Suppressor macrophage (primary cell): ENCODE measurements at regions not wholly inside any gene's neighbourhood (a gene's known extent, or its start where the extent isn't known, plus 50 kb on each side); places are given as distances from the start of the nearest gene placed in this dataset.

Experiments
- DNase-seq, 4 experiments: peaks; one replicate each; pipeline ENCODE4 v3.0.0-alpha.2; 2020 to 2022

DNA sequence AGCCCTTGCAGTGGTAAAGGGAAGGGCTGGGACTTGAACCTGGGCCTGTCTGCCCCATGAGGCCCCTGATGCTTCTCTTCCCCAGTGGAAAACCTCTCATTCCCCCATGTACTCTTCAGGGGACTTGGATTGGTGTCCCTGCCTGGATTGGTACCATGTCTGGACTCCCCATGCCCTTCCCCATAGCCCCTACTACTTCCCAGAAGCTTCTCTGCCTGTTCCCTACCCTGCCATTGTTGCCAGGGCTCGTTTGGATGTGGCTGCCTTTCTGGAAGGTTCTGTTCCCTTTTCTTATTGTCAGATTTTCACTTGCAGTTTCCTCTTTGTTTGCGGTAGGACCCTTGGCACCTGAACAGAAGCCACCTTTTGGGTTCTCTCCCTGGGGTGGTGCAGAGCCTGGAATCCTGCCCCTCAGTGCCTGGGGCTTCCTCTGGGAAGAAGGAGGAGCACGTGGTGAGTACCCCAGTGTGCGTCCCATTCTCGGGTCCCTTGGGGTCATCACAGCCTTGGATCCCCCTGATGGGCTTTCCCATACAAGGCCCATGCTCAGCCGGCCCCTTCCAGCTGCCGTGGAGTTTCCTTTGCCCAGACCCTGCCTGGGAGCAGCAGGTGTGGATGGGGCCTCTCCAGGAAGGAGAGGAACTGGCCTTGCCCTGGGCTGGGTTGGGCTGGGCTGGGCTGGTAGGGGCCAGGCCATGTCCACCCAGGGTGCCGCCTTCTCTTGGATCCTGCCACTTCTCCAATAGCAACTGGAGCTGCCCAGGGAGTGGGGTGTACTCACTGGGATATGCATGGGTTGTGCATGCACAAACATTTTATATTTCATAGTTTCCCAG lies 281.1 kb downstream of the PTPRU start:
- no peak for DNase-seq

DNA sequence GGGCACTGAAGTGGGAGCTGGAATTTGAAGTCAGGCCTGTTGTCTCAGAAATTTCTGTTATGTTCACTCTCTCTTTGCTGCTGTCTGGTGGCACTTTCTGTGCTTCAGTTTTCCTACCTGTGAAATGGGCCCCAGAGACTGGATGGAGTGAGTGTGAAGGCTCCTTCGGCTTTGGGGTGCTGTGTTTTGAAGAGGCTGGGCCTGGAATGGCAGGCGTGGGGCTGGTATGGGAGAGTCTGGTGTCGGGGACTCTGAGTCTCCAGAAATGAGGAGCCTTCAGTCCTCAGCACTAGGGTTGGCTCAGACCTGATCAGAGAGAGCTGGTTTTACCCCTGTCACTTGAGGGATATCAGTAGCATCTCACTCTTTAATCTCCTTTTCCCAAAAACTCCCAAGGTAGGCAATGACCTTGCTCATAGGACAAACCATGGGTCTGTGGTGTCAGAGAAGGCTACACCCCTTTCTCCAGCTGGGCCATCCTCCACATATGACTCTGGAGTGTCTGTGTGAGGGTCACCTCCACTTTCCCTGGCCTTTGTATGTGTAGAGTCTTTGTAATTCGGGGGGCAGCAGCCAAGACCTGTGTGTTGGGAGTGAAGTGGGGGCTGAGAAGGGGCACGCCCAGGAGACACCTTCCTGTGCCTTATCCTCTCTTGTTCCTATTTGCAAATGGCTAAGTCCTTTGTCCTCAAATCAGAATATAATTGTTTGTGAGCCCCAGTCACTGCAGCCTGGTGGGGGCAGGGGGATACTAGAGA lies 279.9 kb downstream of the PTPRU start:
- no peak for DNase-seq

- no peak for DNase-seq
Measured at GRCh38 chr1:29515170-29515955, 279.0 kb downstream of the PTPRU start.

GRCh38 chr1:29514361-29515169 lies 278.2 kb downstream of the PTPRU start:
- DNase-seq = no peak

DNA sequence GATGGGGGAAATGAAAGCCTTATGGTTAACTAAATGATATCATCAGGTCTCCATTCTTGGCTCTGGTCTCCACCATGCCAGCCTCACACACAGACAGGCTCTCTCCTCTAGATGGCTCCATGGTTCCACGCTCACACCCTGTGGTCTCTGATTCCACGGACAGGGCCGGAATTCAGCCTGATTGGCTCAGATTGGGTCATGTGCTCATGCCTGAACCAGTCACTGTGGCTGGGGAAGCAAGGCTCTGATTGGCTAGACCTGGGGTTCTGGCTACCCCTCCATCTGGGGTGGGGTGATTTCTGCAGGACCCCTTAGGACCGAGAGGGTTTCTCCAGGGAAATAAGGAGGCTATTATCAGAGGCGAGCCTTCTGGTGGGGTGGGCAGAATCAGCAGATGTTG lies 277.0 kb downstream of the PTPRU start:
- peak in 3 of 4 experiments; percentile 12 to 15 (median 14) for DNase-seq

DNA sequence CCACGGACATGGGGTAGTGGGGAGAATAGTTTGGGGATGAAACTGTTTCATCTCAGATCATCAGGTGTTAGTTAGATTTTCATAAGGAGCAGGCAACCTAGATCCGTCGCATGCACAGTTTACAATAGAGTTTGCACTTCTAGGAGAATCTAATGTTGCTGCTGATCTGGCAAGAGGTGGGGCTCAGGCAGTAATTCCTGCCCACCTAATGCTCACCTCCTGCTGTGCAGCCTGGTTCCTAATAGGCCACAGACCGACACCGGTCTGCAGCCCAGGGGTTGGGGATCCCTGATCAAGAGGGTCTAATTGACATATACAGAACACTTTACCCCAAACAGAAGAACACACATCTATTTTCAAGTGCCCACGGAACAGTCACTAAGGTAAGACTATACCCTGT lies 275.1 kb downstream of the PTPRU start:
- DNase-seq = no peak

DNA sequence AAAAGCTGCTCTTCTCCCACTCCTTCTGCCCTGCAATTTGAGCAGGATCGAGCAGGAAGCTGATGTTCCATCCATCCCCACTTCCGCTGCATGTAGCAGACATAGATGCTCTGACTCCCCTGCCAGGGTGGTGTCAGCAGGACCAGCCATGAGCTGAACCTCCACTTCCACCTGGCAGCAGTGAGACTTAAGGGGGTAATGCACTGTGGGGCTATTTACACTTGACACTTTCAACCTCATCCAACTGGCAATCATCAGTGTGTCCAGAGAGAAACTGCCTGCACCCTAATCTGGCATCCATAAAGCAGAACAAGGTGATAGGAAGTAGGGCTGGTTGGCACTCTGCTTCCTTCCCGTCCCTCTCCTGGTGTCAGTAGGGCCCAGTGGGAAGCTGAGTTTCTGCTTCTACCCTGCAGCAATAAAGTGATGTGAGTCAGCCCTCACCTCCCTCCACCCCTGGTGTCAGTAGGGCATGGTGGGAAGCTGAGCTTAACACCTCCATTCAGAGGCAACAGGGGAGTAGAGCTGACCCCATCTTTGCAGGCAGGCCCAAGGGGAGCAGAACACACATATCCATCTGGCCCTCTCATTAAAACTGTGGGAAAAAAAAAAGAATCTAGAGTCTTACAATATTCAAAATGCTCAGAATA lies 272.3 kb downstream of the PTPRU start:
- no peak for DNase-seq

- no peak for DNase-seq
Measured at GRCh38 chr1:29506678-29507225, 270.4 kb downstream of the PTPRU start.

DNA sequence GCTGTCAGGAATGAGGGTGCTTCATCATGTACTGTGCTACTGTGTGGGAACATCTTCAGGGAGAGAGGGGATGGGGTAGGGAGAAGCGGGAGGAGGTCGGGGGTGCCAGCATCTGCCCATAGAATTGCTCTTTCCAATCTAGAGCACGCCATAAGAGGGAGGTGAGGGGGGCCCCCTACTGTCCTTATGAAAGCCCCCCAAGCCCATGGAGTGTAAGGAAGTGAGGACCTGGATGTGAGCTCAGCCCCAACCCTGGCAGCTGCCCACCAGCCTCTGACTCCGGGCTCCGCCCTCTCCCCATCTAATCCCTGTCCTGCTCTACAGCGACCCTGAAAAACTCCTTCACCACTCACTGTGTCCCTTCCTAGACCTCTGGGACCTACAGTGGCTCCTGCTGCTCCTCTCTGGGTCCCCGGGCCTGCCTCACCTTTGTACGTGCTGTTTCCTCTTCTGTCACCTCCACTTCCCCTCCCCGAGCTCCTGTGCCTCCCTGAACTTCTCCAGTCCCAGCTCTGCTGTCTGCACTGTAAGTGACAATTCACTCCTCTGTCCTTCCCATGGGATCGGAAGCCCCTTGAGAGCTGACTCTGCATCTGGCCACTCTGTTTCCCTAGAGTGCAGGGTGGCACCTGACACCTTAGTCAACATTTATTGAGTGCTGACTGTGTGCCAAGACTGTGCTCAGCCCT lies 269.4 kb downstream of the PTPRU start:
- no peak for DNase-seq

- DNase-seq = no peak
Measured at GRCh38 chr1:29504709-29505410, 268.5 kb downstream of the PTPRU start.

DNA sequence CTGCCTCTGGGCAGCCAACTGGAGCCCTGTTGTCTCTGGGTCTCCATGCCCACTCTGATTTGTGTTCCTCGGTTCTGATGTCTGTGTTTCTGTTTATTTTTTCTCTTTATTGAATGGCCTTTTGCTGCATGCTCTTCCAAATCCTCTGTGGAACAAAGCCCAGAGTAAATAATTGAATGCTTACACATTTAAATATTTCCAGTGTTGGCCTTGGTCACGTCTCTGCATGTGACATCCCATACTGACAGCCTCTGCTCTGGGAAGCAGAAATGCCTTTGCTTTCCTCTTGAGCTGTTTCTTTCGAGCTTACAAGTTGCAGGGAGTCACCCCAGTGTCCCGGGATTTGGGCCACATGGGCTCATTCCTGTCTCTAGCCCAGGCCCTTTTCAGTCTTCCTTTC lies 267.9 kb downstream of the PTPRU start:
- no peak for DNase-seq

- no peak for DNase-seq
Measured at GRCh38 chr1:29502911-29503840, 266.9 kb downstream of the PTPRU start.

GRCh38 chr1:29502225-29502910 lies 266.0 kb downstream of the PTPRU start:
- DNase-seq = no peak

- no peak for DNase-seq
Measured at GRCh38 chr1:29501227-29501976, 265.1 kb downstream of the PTPRU start.

DNA sequence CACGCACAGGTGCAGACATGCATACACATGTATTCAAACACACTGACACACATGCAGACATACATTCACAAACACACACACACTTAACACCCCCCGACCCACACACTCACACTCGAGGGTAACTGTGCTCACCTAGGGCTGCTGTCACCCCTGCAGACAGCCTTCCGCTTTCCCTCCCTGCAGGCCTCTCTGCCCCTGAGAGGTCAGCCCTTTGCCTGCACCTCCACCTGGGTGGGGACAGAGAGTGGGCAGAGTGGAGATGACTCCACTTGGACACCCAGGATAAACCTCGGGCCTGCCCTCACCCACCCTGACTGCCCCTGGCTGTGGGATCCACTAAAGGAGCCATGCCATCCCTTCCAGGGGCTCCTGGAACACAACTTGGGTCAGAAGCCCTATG lies 264.3 kb downstream of the PTPRU start:
- no peak for DNase-seq

DNA sequence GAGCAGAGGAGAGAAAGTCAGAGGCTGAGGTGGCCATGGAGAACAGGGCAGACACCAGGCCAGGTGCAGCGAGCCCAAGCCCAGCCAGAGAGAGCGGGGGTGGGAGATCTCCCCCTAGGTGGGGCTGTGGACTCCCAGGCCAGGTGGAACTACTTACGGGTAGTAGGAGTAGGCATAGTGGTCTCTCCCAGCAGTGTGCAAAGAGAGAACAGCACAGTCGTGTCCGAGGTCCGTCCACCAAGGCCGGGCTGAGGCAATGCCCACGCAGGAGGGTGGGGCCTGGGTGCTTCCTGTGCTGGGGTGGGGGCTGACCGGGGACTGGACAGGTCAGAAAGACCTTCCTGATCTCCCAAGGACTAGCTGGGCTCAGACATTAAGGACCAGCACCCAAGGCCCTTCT lies 263.7 kb downstream of the PTPRU start:
- no peak for DNase-seq

GRCh38 chr1:29499104-29499650 lies 262.9 kb downstream of the PTPRU start:
- DNase-seq = no peak
